GM23248 (cell line): ENCODE measurements at regions not wholly inside any gene's neighbourhood (a gene's known extent, or its start where the extent isn't known, plus 50 kb on each side); places are given as distances from the start of the nearest gene placed in this dataset.

ENCODE experiments used
- DNase-seq: peaks from one replicate; pipeline ENCODE4 v3.0.0-alpha.2; 2015
- H2AFZ ChIP-seq: fragments of 200-600 bp; sonication (generic); 2 replicates; pipeline ENCODE4 v1.6.1; 2016; ENCODE audit warnings: antibody characterized with exemption
- H3F3A ChIP-seq: fragments of 200-600 bp; sonication (generic); 2 replicates; pipeline ENCODE4 v1.6.1; 2016; ENCODE audit warnings: mild to moderate bottlenecking, antibody characterized with exemption, mixed run types; ENCODE audit not compliant: insufficient read depth
- H3K27ac ChIP-seq: fragments of 200-600 bp; sonication (generic); 2 replicates; pipeline ENCODE4 v1.5.1; 2016; ENCODE audit warnings: mild to moderate bottlenecking
- H3K27me3 ChIP-seq: fragments of 200-600 bp; sonication (generic); replicated peaks from 2 replicates; pipeline ENCODE4 v1.6.1; 2016; ENCODE audit warnings: mild to moderate bottlenecking; ENCODE audit not compliant: insufficient read depth
- H3K36me3 ChIP-seq: fragments of 200-600 bp; sonication (generic); 2 replicates; pipeline ENCODE4 v1.6.1; 2016; ENCODE audit warnings: low read depth, mild to moderate bottlenecking
- H3K4me1 ChIP-seq: fragments of 200-600 bp; sonication (generic); 2 replicates; pipeline ENCODE4 v1.6.1; 2016; ENCODE audit warnings: mild to moderate bottlenecking; ENCODE audit not compliant: insufficient read depth
- H3K4me2 ChIP-seq: fragments of 200-600 bp; sonication (generic); one replicate; pipeline ENCODE4 v1.6.1; 2016; ENCODE audit warnings: mild to moderate bottlenecking; ENCODE audit not compliant: unreplicated experiment
- H3K4me3 ChIP-seq: fragments of 200-600 bp; sonication (generic); 2 replicates; pipeline ENCODE4 v1.5.1; 2016; ENCODE audit warnings: mild to moderate bottlenecking
- H3K79me2 ChIP-seq: fragments of 200-600 bp; sonication (generic); 2 replicates; pipeline ENCODE4 v1.6.1; 2016; ENCODE audit warnings: mild to moderate bottlenecking; ENCODE audit not compliant: insufficient read depth
- H3K9ac ChIP-seq: fragments of 200-600 bp; sonication (generic); 2 replicates; pipeline ENCODE4 v1.6.1; 2016; ENCODE audit warnings: mild to moderate bottlenecking
- H3K9me2 ChIP-seq: fragments of 200-600 bp; sonication (generic); 2 replicates; pipeline ENCODE4 v1.6.1; 2016; ENCODE audit warnings: mixed run types, mild to moderate bottlenecking, moderate library complexity; ENCODE audit not compliant: insufficient read depth
- H3K9me3 ChIP-seq: fragments of 200-600 bp; sonication (generic); one replicate; pipeline ENCODE4 v1.6.1; 2017; ENCODE audit warnings: low read depth
- H4K20me1 ChIP-seq: fragments of 200-600 bp; sonication (generic); 2 replicates; pipeline ENCODE4 v1.6.0; 2016; ENCODE audit not compliant: insufficient read depth
- EZH2 ChIP-seq: fragments of 200-600 bp; sonication (generic); IDR thresholded peaks from 2 replicates; pipeline ENCODE4 v1.6.1; 2018; ENCODE audit warnings: antibody characterized with exemption, mild to moderate bottlenecking; ENCODE audit not compliant: insufficient read depth, poor library complexity, severe bottlenecking
- EZH2phosphoT487 ChIP-seq: fragments of 200-600 bp; sonication (generic); IDR thresholded peaks from 2 replicates; pipeline ENCODE4 v1.6.1; 2018; ENCODE audit warnings: antibody characterized with exemption, moderate library complexity, mild to moderate bottlenecking, low read depth; ENCODE audit not compliant: insufficient read depth
- WGBS, 2 experiments: methylation state at CpG; one replicate each; pipeline ENCODE4 v1.1.6; 2015 to 2017; ENCODE audit warnings: low lambda C conversion rate in 2 of 2, low coverage in 1 of 2; ENCODE audit errors: missing lambda C conversion rate in 2 of 2; 5-methylcytosine and 5-hydroxymethylcytosine counted together
- in situ Hi-C: fragments of 300-500 bp; cut with MboI; formaldehyde crosslinking; loops from 2 replicates; pipeline ENCODE4 v1.15.0; 2020

DNA sequence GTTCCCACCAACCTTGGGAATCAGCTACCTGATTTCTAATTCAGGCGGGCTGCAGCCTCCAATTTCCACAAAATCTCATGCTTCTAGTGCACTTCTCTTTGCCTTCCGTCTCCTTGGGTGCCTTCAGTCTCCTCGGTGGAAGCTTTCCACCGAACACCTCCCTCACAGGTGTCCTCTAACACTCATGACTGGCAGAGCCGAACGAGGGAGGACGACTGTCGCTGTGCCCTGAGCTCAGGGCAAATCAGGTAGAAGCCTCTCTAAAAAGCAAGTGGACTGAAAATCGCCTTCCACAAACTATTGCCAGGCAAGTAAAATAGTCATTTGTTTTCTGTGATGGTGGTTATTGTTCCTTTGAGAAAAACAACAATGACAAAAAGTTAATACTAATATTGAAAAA lies 176.1 kb upstream of the PPARGC1A start:
- H4K20me1 ChIP-seq: no peaks in the 10 kb centered on the region
- 0 out of 2 replicates have a peak, but pooled peaks cover 6% of the 10 kb centered on the region for H3F3A ChIP-seq
- no peak overlapping the region for H2AFZ ChIP-seq
- no peaks in the 10 kb centered on the region for H3K27me3 ChIP-seq
- H3K79me2 ChIP-seq: no peaks in the 10 kb centered on the region
- in situ Hi-C loops: no loop called here
- no peak for TF ChIP-seq EZH2phosphoT487
- no peak for TF ChIP-seq EZH2
- H3K36me3 ChIP-seq: no peaks in the 10 kb centered on the region
- H3K27ac ChIP-seq: no peak overlapping the region
- WGBS, 2 experiments: 77 to 80% methylated on average over 9 of the region's 9 CpGs
- peaks cover 12% of the 10 kb centered on the region for H3K4me1 ChIP-seq
- H3K9me3 ChIP-seq: no peaks in the 10 kb centered on the region
- no peak for DNase-seq
- H3K9me2 ChIP-seq: no peaks in the 10 kb centered on the region
- H3K4me3 ChIP-seq: no peak overlapping the region
- H3K4me2 ChIP-seq: no peak overlapping the region
- no peak overlapping the region for H3K9ac ChIP-seq

DNA sequence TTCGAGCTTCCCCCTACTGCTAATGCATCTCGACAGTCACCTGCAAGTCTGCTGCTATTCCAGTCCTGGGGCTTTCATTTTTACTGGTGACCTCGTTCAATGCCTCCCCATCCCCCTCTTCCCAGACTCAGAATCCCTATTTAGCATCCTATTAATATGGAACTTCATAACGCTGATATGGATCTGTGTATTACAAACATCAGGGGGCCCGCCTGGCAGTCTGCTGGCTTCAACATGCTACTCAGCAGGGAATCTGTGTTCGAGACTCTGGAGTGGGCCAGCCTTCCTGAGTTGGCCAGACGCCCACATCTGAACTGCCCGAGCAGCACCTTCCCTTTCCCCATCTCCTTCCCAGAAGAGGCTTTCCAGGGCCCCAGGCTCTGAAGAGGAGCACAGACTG lies 173.9 kb upstream of the PPARGC1A start:
- in situ Hi-C loops: no loop called here
- H4K20me1 ChIP-seq: no peaks in the 10 kb centered on the region
- H3K4me3 ChIP-seq: no peak overlapping the region
- no peak overlapping the region for H3K27ac ChIP-seq
- H3K4me1 ChIP-seq: no peaks in the 10 kb centered on the region
- no peaks in the 10 kb centered on the region for H3F3A ChIP-seq
- no peaks in the 10 kb centered on the region for H3K9me2 ChIP-seq
- H3K79me2 ChIP-seq: no peaks in the 10 kb centered on the region
- no peak for DNase-seq
- no peak overlapping the region for H3K4me2 ChIP-seq
- H3K9ac ChIP-seq: no peak overlapping the region
- 58 to 64% methylated on average over 8 of the region's 8 CpGs for WGBS, 2 experiments
- H3K9me3 ChIP-seq: no peaks in the 10 kb centered on the region
- H3K36me3 ChIP-seq: no peaks in the 10 kb centered on the region
- H2AFZ ChIP-seq: no peak overlapping the region
- no peaks in the 10 kb centered on the region for H3K27me3 ChIP-seq
- TF ChIP-seq EZH2: no peak
- no peak for TF ChIP-seq EZH2phosphoT487

GRCh38 chr4:24060932-24061331 lies 171.1 kb upstream of the PPARGC1A start:
- Histone ChIP-seq H2AFZ (no peak overlapping the region), H3K36me3 (no peaks in the 10 kb centered on the region), H4K20me1 (no peaks in the 10 kb centered on the region), H3F3A (no peaks in the 10 kb centered on the region), H3K9me3 (no peaks in the 10 kb centered on the region), H3K4me1 (no peaks in the 10 kb centered on the region), H3K4me2 (no peak overlapping the region), H3K27me3 (no peaks in the 10 kb centered on the region), H3K9me2 (no peaks in the 10 kb centered on the region), H3K4me3 (no peak overlapping the region), H3K9ac (no peak overlapping the region), H3K79me2 (no peaks in the 10 kb centered on the region), H3K27ac (no peak overlapping the region)
- TF ChIP-seq EZH2 (no peak), EZH2phosphoT487 (no peak)
- in situ Hi-C loops: no loop called here
- WGBS, 2 experiments: 81 to 87% methylated on average over 3 of the region's 3 CpGs
- DNase-seq: no peak

DNA sequence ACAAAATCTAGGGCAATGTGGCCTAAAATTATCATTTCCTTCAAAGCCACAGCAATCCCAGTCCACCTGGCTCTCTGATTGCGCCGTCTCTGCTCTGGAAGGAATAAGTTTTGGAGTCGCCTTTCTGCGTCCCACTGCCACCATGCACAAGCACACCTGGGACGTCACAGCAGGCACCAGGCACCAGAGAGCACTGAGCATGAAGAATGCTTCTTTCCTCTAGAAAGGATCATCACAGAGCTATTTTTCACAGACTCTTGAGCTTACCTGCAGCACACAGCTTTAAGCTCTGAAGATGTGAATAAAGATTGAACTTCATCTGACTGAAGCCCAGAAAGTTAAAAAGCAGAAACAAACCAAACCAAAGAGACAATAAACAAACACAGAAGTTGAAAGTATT lies 170.0 kb upstream of the PPARGC1A start:
- WGBS, 2 experiments: 84 to 86% methylated on average over 5 of the region's 5 CpGs
- in situ Hi-C loops: no loop called here
- TF ChIP-seq EZH2 (no peak), EZH2phosphoT487 (no peak)
- Histone ChIP-seq H3F3A (no peaks in the 10 kb centered on the region), H3K9me2 (no peaks in the 10 kb centered on the region), H3K36me3 (no peaks in the 10 kb centered on the region), H3K79me2 (no peaks in the 10 kb centered on the region), H3K9ac (no peak overlapping the region), H3K4me1 (no peaks in the 10 kb centered on the region), H3K27me3 (no peaks in the 10 kb centered on the region), H2AFZ (no peak overlapping the region), H3K27ac (no peak overlapping the region), H3K4me3 (no peak overlapping the region), H3K4me2 (no peak overlapping the region), H3K9me3 (no peaks in the 10 kb centered on the region), H4K20me1 (no peaks in the 10 kb centered on the region)
- DNase-seq: no peak
